Stomach (tissue), 8 donors: ENCODE measurements at regions not wholly inside any gene's neighbourhood (a gene's known extent, or its start where the extent isn't known, plus 50 kb on each side); places are given as distances from the start of the nearest gene placed in this dataset.

Source experiments
- DNase-seq, 2 donors: peaks; one replicate each; pipeline versions ENCODE4 v3.0.0 to v3.0.0-alpha.2; 2013 to 2019
- H3K27ac ChIP-seq, 5 donors: fragments of 200-600 bp in 4 of 5; sonication (generic) in 4 of 5; one replicate each; pipeline ENCODE4 v1.5.1; 2013 to 2019; ENCODE audit warnings: mild to moderate bottlenecking in 1 of 5, moderate library complexity in 1 of 5
- H3K27me3 ChIP-seq, 3 donors: fragments of 200-600 bp; sonication (generic); one replicate each; pipeline ENCODE4 v1.5.1; 2017 to 2019; ENCODE audit warnings: mixed run types in 1 of 3
- H3K36me3 ChIP-seq, 4 donors: fragments of 200-600 bp; sonication (generic); 1 replicate in 3 of 4; 2 replicates in 1 of 4; pipeline ENCODE4 v1.5.1; 2016 to 2019
- H3K4me1 ChIP-seq, 4 donors: fragments of 200-600 bp; sonication (generic); one replicate each; pipeline ENCODE4 v1.5.1; 2016 to 2019
- H3K4me3 ChIP-seq, 4 donors: fragments of 200-600 bp; sonication (generic) in 3 of 4; one replicate each; pipeline ENCODE4 v1.5.1; 2016 to 2019; ENCODE audit warnings: mild to moderate bottlenecking in 1 of 4
- H3K9me3 ChIP-seq, 4 donors: fragments of 200-600 bp; sonication (generic); one replicate each; pipeline ENCODE4 v1.5.1; 2016 to 2019
- EP300 ChIP-seq: sonication (generic); formaldehyde crosslinking; IDR thresholded peaks from one replicate; pipeline ENCODE4 v1.6.1; 2017; ENCODE audit warnings: antibody characterized with exemption
- POLR2A ChIP-seq, 4 donors: fragments of 450-650 bp; IDR thresholded peaks; one replicate each; pipeline ENCODE4 v1.6.1; 2016; ENCODE audit warnings: antibody characterized with exemption in 4 of 4, control low read depth in 2 of 4, mild to moderate bottlenecking in 1 of 4, moderate library complexity in 1 of 4
- POLR2AphosphoS5 ChIP-seq, 3 donors: sonication (generic); formaldehyde crosslinking; IDR thresholded peaks; one replicate each; pipeline ENCODE4 v1.6.1; 2016; ENCODE audit warnings: antibody characterized with exemption in 3 of 3
- WGBS, 5 donors: extraction: QIAGEN DNeasy Blood & Tissue Kit in 3 of 5; methylation state at CpG; one replicate each; pipeline versions ENCODE4 v1.1.5 to v1.1.7; 2013 to 2018; 5-methylcytosine and 5-hydroxymethylcytosine counted together
- intact Hi-C: fragments of 100-400 bp; cut with DNase I; formaldehyde crosslinking; loops from one replicate; pipeline ENCODE4 v1.15.1; 2023; ENCODE audit warnings: low total_unique reads
- TF ChIP-seq, protein P1 (sequence below), 7 experiments: fragments of 450-650 bp in 4 of 7; fragments of 200-600 bp in 3 of 7; sonication (generic) in 3 of 7; IDR thresholded peaks; one replicate each; pipeline ENCODE4 v1.5.1; 2016 to 2019; ENCODE audit warnings: antibody characterized with exemption in 7 of 7, control low read depth in 2 of 7, mild to moderate bottlenecking in 1 of 7
- donor health status: healthy with polysubstance abuse.
- donor health status: Bipolar disorder and iron deficiency.
- donor health status: healthy.

DNA sequence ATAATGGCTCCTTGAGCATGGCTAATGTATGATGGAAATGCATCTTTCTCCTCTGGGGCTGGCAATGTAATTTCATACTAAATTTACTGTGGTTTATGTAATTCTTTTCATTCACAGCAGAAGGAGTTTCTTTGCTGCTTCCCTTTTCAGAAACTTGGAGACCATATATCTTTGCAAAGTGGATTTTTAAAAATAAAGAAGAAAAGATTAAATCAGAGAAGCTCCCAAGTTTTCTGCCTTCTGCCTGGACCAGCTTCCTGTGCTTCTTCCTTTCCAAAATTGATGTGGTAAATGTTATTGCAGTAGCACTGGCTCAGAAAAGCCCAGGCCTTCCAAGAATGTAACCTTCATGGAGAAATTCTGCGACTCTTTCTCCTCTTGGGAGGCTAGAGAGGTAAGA, 300.1 kb upstream of the NCAM1 start:
- Histone ChIP-seq H3K9me3 (peaks cover 0 to 6% (median 3%) of the 10 kb centered on the region in 4 donors), H3K27ac (no peak overlapping the region), H3K4me3 (no peak overlapping the region), H3K27me3 (no peaks in the 10 kb centered on the region), H3K4me1 (peaks cover 0 to 2% (median 0%) of the 10 kb centered on the region in 4 donors), H3K36me3 (no peaks in the 10 kb centered on the region)
- TF ChIP-seq POLR2A (IDR thresholded peaks at IDR 0.05) = no peak
- TF ChIP-seq, protein P1, sequence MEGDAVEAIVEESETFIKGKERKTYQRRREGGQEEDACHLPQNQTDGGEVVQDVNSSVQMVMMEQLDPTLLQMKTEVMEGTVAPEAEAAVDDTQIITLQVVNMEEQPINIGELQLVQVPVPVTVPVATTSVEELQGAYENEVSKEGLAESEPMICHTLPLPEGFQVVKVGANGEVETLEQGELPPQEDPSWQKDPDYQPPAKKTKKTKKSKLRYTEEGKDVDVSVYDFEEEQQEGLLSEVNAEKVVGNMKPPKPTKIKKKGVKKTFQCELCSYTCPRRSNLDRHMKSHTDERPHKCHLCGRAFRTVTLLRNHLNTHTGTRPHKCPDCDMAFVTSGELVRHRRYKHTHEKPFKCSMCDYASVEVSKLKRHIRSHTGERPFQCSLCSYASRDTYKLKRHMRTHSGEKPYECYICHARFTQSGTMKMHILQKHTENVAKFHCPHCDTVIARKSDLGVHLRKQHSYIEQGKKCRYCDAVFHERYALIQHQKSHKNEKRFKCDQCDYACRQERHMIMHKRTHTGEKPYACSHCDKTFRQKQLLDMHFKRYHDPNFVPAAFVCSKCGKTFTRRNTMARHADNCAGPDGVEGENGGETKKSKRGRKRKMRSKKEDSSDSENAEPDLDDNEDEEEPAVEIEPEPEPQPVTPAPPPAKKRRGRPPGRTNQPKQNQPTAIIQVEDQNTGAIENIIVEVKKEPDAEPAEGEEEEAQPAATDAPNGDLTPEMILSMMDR (IDR thresholded peaks at IDR 0.05) = no peak
- no peak for TF ChIP-seq POLR2AphosphoS5 (IDR thresholded peaks at IDR 0.05)
- TF ChIP-seq EP300 = no peak
- intact Hi-C loops = no loop called here
- DNase-seq = no peak
- WGBS, 5 donors = 81 to 95% (median 90%) methylated on average over 1 of the region's 1 CpG

DNA sequence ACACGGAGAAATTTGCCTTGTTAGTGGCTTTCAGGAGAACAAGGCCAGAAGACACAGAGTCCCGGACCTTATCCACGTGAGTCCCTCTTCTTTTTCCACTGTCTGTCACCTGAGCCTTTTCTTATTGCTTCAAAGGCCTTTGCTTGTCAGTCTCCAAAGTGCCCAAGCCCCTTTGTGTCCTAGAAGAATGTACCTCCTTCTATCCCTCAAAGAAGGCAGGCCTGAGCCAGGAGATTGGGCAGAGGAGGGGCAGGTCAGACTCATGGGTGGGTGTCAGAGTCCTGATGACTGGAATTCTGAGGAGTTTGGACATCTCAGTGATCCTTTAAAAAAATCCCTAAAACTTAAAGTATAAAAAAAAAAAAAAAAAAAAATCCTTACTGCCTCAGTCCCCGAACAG, 299.6 kb upstream of the NCAM1 start:
- intact Hi-C loops = no loop called here
- Histone ChIP-seq H3K9me3 (peaks cover 0 to 11% (median 5%) of the 10 kb centered on the region in 4 donors), H3K27me3 (no peaks in the 10 kb centered on the region), H3K36me3 (no peaks in the 10 kb centered on the region), H3K4me1 (no peaks in the 10 kb centered on the region), H3K27ac (no peak overlapping the region), H3K4me3 (no peak overlapping the region)
- no peak for TF ChIP-seq POLR2AphosphoS5 (IDR thresholded peaks at IDR 0.05)
- TF ChIP-seq, protein P1 (IDR thresholded peaks at IDR 0.05) = no peak
- no peak for TF ChIP-seq EP300
- no peak for TF ChIP-seq POLR2A (IDR thresholded peaks at IDR 0.05)
- 76 to 85% (median 82%) methylated on average over 4 of the region's 4 CpGs for WGBS, 5 donors
- no peak for DNase-seq

DNA sequence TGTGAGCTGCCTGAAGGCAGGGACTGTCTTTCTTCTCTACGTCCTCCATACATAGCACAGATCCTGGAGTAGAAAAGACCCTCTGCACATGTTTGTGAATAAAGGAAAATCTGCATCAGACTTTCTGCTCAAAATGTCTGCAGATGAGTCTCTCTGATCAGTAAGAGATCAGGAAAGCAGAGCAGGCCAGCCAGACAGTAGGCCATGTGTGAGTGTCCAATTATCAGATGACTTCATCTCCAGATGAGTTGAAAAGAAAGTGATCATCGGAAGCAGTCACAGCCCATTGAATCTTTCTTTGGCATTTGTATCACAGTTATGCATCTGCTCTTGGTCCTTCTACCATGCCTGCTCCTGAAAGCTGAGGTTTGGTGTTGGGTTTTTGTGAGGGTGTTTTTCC, 298.7 kb upstream of the NCAM1 start:
- Histone ChIP-seq H3K9me3 (peaks cover 0 to 13% (median 5%) of the 10 kb centered on the region in 4 donors), H3K27me3 (no peaks in the 10 kb centered on the region), H3K4me1 (no peaks in the 10 kb centered on the region), H3K27ac (no peak overlapping the region), H3K4me3 (no peak overlapping the region), H3K36me3 (no peaks in the 10 kb centered on the region)
- TF ChIP-seq, protein P1 (IDR thresholded peaks at IDR 0.05) = no peak
- TF ChIP-seq POLR2A (IDR thresholded peaks at IDR 0.05) (no peak), EP300 (no peak), POLR2AphosphoS5 (IDR thresholded peaks at IDR 0.05) (no peak)
- no peak for DNase-seq
- intact Hi-C loops = no loop called here
- WGBS, 5 donors = 87 to 97% (median 90%) methylated on average over 2 of the region's 2 CpGs

DNA sequence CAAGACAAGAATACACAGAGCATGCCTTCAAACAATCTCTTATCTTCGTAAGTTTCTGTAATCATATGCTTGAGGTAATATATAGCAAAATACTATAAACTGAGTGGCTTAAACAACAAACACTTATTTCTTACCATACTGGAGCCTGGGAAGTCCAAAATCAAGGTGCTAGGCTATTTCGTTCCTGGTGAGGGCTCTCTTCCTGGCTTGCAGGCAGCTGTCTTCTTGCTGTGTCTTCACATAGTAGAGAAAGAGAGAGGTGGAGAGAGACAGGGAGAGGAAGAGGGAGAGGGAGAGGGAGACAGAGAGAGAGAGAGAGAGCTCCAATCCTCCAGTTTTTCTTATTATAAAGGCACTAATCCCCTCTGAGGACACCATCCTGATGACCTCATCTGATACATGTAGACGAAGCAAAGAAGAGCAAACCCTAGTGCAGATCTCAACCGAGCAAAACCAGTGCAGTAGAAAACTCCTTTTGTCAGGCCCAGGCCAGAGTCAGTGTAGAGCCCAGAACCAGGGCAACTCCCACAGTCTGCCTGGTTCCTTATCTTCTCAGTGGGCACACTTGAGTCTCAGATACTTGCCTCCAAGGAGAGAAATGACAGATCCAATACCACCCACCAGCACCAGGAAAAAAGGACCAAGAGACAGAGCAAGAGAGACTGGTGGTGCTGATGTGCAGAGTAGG, 297.1 kb upstream of the NCAM1 start:
- no peak overlapping the region for H3K4me3 ChIP-seq
- no peaks in the 10 kb centered on the region for H3K4me1 ChIP-seq
- peaks cover 0 to 13% (median 5%) of the 10 kb centered on the region in 4 donors for H3K9me3 ChIP-seq
- DNase-seq = no peak
- H3K27me3 ChIP-seq = no peaks in the 10 kb centered on the region
- intact Hi-C loops = no loop called here
- H3K27ac ChIP-seq = no peak overlapping the region
- WGBS, 5 donors = 76 to 88% (median 80%) methylated on average over 4 of the region's 4 CpGs
- TF ChIP-seq POLR2A (IDR thresholded peaks at IDR 0.05) (no peak), POLR2AphosphoS5 (IDR thresholded peaks at IDR 0.05) (no peak), EP300 (no peak)
- TF ChIP-seq, protein P1 (IDR thresholded peaks at IDR 0.05) = no peak
- H3K36me3 ChIP-seq = no peaks in the 10 kb centered on the region
